WERI-Rb-1 (cell line): ENCODE measurements at regions not wholly inside any gene's neighbourhood (a gene's known extent, or its start where the extent isn't known, plus 50 kb on each side); places are given as distances from the start of the nearest gene placed in this dataset.

Experiments used
- DNase-seq: peaks from one replicate; pipeline ENCODE4 v3.0.0-alpha.2; 2020
- H3K27ac ChIP-seq: fragments of 250-450 bp; sonication (Bioruptor Pico); 2 replicates; pipeline ENCODE4 v1.5.1; 2020; ENCODE audit warnings: mild to moderate bottlenecking, moderate library complexity
- H3K27me3 ChIP-seq: fragments of 250-450 bp; sonication (Bioruptor Pico); 2 replicates; pipeline ENCODE4 v1.5.1; 2021; ENCODE audit warnings: mild to moderate bottlenecking, low read depth, moderate library complexity; ENCODE audit not compliant: insufficient read depth, severe bottlenecking
- H3K36me3 ChIP-seq: fragments of 250-450 bp; sonication (Bioruptor Pico); 2 replicates; pipeline ENCODE4 v1.5.1; 2020; ENCODE audit warnings: mild to moderate bottlenecking, moderate library complexity
- H3K4me3 ChIP-seq: 2 replicates; pipeline ENCODE4 v1.5.1; 2011; ENCODE audit warnings: low read depth, mild to moderate bottlenecking, control low read depth, low read length
- H3K9me3 ChIP-seq: fragments of 250-450 bp; sonication (Bioruptor Pico); 2 replicates; pipeline ENCODE4 v1.5.1; 2021; ENCODE audit warnings: mild to moderate bottlenecking, moderate library complexity; ENCODE audit not compliant: severe bottlenecking
- CTCF ChIP-seq: IDR thresholded peaks from 2 replicates; pipeline ENCODE4 v1.5.1; 2011; ENCODE audit warnings: low read depth, mild to moderate bottlenecking, control low read depth, inconsistent platforms, low read length

GRCh38 chr5:30894811-30895210 lies 298.7 kb upstream of the CDH6 start:
- TF ChIP-seq CTCF, result no peak
- no peaks in the 10 kb centered on the region for H3K27me3 ChIP-seq
- H3K9me3 ChIP-seq, result no peaks in the 10 kb centered on the region
- no peaks in the 10 kb centered on the region for H3K36me3 ChIP-seq
- H3K4me3 ChIP-seq, result no peak overlapping the region
- H3K27ac ChIP-seq, result no peak overlapping the region
- DNase-seq, result no peak

DNA sequence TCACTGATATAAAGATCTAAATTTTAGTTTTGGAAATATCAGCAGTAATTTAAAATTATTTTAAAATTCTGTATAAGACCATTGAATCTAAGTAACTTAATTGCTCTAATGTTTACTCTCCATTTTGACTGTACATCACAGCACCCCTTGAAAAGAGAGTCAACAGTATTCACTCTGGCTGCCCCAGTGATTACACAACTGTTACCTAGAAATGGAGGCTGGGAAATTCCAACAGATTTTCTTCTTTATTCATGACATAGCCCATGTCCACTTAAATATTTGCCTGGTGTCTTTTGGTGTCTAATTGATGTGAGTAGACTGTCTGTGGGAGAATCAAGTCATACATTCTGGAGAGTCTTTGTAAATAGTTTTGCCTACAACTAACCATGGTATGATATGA lies 301.8 kb upstream of the CDH6 start:
- Histone ChIP-seq H3K9me3 (no peaks in the 10 kb centered on the region), H3K27ac (no peak overlapping the region), H3K4me3 (no peak overlapping the region), H3K27me3 (no peaks in the 10 kb centered on the region), H3K36me3 (no peaks in the 10 kb centered on the region)
- TF ChIP-seq CTCF, result no peak
- no peak for DNase-seq

GRCh38 chr5:30890377-30890776 lies 303.1 kb upstream of the CDH6 start:
- Histone ChIP-seq H3K9me3 (no peaks in the 10 kb centered on the region), H3K27me3 (no peaks in the 10 kb centered on the region), H3K36me3 (no peaks in the 10 kb centered on the region), H3K4me3 (no peak overlapping the region), H3K27ac (no peak overlapping the region)
- no peak for DNase-seq
- TF ChIP-seq CTCF, result no peak

DNA sequence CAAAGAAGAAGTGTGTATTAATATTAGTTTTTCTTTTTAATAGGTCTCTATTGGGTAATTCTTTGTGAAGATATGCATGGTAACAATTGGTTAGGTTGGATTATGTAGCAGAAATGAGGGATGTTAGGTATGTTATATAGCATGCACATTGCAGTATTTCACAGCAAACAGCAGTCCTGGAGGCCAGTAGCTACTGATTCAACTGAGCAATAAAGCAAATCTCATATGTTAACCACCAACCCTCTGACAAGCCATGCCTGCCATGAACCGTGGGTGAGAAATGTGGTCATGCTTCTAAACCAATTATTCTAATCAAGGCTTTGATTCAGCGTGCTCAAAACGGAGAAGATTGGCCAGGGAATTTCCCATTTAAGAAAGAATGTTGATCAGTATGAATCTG lies 313.0 kb upstream of the CDH6 start:
- TF ChIP-seq CTCF, result no peak
- H3K27ac ChIP-seq, result no peak overlapping the region
- no peaks in the 10 kb centered on the region for H3K9me3 ChIP-seq
- no peak overlapping the region for H3K4me3 ChIP-seq
- DNase-seq, result no peak
- no peaks in the 10 kb centered on the region for H3K27me3 ChIP-seq
- no peaks in the 10 kb centered on the region for H3K36me3 ChIP-seq

DNA sequence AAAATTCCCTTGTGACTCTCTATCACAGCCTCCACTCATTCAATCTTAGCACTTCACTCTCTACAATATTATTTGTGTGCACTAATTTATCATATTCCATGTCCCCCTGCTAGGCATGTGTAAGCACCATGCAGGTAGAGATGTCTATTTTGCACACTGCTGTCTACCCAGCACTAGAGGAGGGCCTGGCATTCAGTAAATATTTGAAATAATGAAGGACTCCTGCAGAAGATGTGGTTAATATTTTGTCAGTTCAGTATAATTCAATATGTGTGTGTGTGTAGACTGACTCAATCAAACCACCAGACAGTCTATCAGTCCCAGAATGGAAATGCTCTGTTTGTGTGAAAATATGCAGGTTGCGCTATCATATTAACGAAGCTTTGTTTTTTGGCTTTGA lies 313.6 kb upstream of the CDH6 start:
- Histone ChIP-seq H3K9me3 (no peaks in the 10 kb centered on the region), H3K36me3 (no peaks in the 10 kb centered on the region), H3K27ac (no peak overlapping the region), H3K4me3 (no peak overlapping the region), H3K27me3 (no peaks in the 10 kb centered on the region)
- no peak for DNase-seq
- TF ChIP-seq CTCF, result no peak

- no peaks in the 10 kb centered on the region for H3K27me3 ChIP-seq
- no peak for TF ChIP-seq CTCF
- H3K27ac ChIP-seq, result no peak overlapping the region
- no peaks in the 10 kb centered on the region for H3K9me3 ChIP-seq
- no peak overlapping the region for H3K4me3 ChIP-seq
- no peak for DNase-seq
- no peaks in the 10 kb centered on the region for H3K36me3 ChIP-seq
Measured at GRCh38 chr5:30878746-30879145, 314.7 kb upstream of the CDH6 start.
